SKM-1 (cell line): ENCODE measurements at regions not wholly inside any gene's neighbourhood (a gene's known extent, or its start where the extent isn't known, plus 50 kb on each side); places are given as distances from the start of the nearest gene placed in this dataset.
"Not testable (repeated sequence)": the region's sequence is repeated elsewhere in the genome, so short reads cannot be mapped to it uniquely, and the experiment has no call there.

Experiments
- DNase-seq: peaks from one replicate; lab custom pipeline; 2025; ENCODE audit not compliant: unreplicated experiment; lab: John Stamatoyannopoulos, UW

DNA sequence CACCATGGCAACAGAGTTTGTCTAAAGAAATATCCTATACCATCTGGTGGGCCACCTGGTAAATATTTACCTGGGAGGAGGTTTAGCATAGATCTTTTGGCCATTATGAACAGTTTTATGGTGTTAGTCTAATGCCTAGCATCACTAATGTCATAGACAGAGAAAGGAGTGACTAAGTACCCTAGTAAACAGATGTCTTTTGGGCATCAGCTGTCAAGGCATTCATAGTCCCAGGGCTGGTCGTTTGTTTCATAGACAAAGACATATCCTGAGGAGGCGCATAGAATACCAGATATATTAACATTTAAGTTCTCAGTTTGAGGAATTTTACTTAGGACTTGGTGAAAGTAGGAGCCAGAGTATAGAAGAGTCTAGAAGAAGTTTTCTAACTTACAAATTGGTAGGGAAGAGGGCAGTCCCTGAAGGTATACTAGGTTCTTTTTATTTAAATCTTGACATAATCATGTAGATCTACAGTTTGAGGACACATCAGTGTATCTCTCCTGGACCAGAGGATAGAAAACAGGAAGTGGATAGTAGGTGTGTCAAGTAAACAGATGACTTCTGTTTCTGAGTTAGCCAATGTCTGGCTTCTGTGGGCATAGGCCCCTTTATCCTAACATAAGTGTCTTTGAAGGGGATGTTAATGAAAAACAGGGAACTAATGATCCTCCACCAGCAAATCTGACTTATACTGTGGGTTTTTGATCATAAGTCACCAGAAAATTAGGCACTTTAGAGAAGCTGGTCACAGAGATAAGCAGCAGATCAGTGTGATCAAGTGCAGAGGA lies 105.0 kb upstream of the PRSS3 start:
- DNase-seq: no peak

- DNase-seq: no peak
These were observed 100.1 kb upstream of the PRSS3 start for GRCh38 chr9:33695299-33695698.

GRCh38 chr9:33695856-33696255 lies 99.5 kb upstream of the PRSS3 start:
- DNase-seq: no peak

DNA sequence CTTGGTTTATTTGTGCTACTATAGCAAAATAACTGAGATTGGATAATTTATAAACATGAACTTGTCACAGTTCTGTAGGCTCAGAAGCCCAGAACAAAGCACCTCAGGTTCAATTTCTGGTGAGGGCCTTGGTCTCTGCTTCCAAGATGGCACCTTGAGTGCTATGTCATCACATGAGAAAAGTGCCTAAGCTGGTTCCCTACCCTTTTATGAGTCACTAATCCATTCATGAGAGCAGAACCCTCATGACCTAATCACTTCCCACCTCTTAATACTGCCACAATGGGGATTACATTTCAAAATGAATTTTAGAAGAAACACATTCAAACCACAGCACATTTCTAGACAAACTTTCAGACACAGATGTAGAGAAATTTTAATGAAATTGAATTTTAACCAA lies 98.2 kb upstream of the PRSS3 start:
- DNase-seq: no peak

- DNase-seq: no peak
These were observed 97.1 kb upstream of the PRSS3 start for GRCh38 chr9:33698267-33698666.

- DNase-seq: not testable (repeated sequence)
These were observed 94.4 kb upstream of the PRSS3 start for GRCh38 chr9:33700940-33701339.

DNA sequence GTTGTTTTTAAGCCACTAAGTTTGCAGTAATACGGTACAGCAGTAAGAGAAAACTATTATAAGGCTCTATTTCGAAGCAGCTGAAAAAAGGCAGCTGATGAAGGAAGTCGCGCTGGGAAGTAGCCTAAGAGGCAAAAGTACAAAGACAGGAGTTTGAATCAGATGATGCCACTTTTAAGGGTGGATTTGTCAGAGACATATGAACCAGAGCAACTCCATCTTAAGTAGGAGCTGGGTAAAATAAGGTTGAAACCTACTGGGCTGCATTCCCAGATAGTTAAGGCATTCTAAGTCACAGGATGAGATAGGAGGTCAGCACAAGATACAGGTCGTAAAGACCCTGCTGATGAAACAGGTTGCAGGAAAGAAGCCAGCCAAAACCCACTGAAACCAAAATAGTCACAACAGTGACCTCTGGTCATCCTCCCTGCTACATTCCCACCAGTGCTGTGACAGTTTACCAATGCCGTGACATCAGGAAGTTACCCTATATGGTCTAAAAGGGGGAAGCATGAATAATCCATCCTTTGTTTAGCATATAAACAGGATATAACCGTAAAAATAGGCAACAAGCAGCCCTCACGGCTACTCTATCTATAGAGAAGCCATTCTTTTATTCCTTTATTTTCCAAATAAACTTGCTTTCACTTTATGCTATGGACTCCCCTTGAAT lies 91.8 kb upstream of the PRSS3 start:
- no peak for DNase-seq

- not testable (repeated sequence) for DNase-seq
These were observed 89.9 kb upstream of the PRSS3 start for GRCh38 chr9:33705440-33705839.

DNA sequence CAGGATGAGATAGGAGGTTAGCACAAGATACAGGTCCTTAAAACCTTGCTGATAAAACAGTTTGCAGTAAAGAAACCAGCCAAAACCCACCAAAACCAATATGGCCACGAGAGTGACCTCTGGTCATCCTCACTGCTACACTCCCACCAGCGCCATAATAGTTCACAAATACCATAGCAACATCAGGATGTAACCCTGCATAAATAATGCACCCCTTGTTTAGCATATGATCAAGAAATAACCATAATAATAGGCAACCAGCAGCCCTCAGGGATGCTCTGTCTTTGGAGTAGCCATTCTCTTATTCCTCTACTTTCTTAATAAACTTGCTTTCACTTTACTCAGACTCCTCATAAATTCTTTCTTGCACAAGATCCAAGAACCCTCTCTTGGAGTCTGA lies 86.9 kb upstream of the PRSS3 start:
- no peak for DNase-seq

DNA sequence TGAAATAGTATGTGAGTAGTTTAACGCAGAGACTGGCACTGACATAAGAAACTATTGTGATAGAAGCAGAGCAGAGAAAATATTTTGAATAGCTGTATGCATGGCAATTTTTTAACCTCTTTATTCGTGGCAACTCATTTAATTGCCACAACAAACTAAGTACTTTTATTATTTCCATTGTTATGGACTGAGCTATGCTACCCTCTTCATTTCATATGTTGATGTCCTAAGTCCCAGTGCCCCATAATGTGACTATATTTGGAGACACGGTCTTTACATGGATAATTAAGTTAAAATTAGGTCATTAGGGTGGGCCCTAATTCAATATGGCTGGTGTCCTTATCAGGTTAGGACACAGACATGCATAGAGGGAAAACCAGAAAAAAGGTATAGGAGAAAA lies 86.1 kb upstream of the PRSS3 start:
- DNase-seq: no peak

DNA sequence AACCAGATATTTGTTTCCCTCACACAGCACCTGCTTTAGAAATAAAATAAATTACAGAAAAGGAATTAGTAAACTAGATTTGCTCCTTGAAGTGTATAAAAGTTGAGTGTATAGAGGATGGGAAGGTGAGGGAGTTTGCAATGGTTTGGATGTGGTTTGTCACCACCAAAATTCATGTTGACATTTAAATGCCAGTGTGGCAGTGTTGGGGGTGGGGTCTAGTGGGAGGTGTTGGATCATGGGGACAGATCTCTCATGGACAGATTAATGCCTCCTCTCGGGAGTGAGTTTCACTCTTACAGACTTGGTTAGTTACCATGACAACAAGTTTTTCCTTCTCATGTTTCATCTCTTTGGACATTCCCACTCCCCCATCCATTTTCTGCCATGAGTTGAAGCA lies 83.9 kb upstream of the PRSS3 start:
- not testable (repeated sequence) for DNase-seq

DNA sequence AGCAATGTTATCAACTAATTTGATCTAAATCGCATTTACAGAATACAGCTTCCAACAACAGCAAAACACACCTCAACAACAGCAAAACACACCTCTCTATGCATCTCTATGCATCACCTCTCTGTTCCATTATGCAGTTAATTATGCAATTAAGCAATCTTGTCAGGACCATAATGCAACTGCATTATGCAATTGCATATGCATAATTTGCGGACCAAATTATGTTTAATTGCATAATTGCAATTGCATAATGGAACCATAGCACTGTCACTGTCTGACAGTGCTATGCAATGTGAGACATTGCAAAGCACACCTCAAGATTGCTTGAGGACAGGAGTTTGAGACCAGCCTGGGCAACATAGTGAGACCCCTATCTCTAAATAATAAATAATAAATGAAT lies 80.4 kb upstream of the PRSS3 start:
- peak; percentile 39 for DNase-seq

DNA sequence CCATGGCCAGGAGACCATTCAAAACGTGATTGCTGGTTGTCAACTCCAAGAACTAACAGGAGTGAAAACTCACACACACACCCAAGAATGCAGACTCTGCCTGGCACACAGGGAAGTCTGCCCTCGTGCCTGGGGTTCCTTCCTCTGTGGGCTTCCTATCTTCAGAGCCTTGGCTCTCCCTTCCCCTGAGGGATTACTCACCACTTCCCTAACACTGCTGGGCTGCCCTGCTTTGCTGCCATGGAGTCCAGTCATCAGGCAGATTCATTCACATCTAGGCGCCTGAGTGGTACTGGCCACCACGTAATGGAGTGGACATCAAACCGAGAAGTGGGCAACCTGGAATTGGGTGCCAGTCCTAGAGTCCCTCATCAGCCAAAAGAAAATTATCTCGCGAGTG lies 76.4 kb upstream of the PRSS3 start:
- DNase-seq: no peak

GRCh38 chr9:33719581-33720374 lies 75.6 kb upstream of the PRSS3 start:
- peak; percentile 10 for DNase-seq

DNA sequence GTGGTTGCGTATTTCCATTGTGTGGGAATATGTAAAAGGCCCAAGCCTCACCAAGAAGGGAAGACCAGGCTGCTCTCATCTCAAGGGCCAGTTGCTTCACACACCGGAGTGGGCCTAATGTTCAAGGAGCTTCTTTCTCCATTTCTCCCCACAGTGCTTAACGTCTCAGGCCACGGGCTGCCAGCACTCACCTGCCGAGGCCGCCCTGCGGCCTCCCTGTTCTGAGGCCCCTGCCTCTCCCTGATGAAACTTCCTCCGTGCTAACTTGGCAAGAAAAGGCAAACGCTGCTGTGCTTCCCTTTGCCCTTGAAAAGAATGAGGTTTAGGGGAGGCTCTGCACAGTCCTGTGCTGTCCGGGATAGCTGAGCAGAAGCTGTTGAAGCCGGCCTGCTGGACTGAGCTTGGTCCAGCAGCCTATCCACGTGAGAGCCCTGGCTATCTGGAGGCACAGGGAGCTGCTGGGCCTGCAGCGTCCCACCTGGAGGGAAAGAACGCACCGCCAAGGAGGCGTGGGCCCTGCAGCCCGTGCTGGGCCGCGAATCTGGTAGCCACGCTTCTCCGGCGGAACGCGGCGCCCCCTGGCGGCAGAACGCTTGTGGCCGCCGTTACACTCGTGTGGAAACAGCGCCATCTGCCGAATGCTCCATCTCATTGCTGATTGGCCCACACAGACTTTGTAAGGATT lies 73.5 kb upstream of the PRSS3 start:
- peak; percentile 67 for DNase-seq

DNA sequence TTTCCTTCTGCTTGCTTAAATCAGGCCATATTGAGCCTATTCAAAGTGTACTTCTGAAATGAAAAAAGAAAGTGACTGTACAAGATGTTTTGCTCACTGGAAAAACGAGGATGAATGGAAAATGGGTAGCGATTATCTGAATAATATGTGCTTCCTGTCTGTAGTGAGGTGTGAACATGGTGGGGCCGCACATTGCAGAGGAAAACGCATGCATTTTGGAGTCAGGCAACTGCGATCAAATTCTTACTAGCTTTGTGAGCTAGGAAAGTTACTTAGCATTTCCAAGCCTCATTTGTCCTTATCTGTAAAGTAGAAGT lies 73.0 kb upstream of the PRSS3 start:
- no peak for DNase-seq

GRCh38 chr9:33728613-33729012 lies 66.7 kb upstream of the PRSS3 start:
- no peak for DNase-seq

DNA sequence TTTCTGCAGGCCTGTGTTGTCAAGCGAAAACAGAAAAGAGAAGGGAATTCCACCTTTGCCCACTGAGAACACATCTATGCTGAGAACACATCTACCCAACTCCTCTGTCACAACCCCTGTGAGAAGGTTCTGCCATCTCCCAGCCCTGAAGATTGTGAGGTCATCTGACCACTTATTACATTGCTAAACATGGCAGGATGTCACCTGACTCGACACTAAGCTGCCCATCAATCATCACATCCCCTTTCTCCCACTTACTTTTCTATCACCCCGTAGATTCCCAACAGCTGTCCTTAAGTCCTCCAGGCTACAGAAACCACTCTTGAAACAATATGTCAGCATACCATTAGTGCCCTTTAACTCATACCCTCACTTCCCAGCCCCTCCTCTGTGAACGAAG lies 64.2 kb upstream of the PRSS3 start:
- no peak for DNase-seq

- DNase-seq: no peak
These were observed 63.7 kb upstream of the PRSS3 start for GRCh38 chr9:33731625-33732024.

DNA sequence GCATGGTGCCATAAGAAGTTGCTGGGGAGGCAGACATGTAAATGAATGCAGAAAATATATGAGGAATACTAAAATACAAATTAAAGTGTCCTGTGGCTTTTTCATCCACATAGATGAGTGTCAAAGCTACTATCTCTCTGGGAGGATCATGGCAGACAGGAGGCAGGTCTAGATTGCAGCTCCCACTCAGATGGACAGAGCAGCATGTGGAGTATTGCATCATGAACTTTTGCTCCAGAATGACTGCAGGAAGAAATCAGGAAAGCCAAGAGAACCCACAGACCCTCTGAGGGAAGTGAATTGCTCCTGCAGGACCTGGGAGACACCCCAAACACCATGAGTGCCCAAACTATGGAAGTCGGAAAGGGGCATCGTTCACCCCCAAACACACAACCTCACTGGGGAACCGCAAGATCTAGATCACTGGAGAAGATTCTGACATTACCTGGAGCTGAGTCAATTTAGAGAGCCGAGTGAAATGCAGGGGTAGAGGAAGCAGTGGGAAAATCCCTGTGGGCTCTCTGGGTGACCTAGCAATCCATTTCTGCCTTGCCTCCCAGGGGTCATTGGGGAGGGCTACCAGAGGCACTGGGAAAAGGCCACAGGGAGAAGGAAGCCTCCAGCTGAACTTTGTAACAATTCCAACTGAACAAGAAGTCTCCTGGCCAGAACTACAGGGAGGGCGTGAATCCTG lies 61.0 kb upstream of the PRSS3 start:
- DNase-seq: not testable (repeated sequence)
